ENCODE measurements at regions not wholly inside any gene's neighbourhood (a gene's known extent, or its start where the extent isn't known, plus 50 kb on each side); places are given as distances from the start of the nearest gene placed in this dataset.
A peak's percentile ranks its signal among the peaks of the same experiment; 100 is the strongest.

DNA sequence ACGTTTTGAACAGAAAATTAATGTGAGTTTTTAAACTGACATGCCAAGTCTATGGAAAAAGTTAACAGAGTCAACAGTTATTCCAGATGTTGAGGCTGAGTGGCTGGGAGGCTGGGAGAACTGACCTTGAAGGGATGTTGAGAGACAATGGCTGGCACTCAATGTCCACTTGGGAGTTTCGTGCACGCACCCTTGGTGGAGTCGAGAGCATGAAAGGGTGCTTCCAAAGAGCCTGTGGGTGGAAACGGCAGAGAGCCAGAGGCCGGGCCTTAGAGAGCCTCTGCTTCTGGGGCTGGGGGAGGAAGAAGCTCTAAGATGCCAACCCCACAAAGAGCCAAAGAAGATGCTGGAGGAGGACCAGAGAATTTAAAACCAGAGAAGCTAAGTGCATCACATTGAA lies 63.4 kb upstream of the L3MBTL4 start:
- no peaks in the 10 kb centered on the region for H3K36me3 ChIP-seq (ENCODE audit: control insufficient read depth, low read length)
- H3K27ac ChIP-seq (ENCODE audit: low read depth, low read length), result no peak overlapping the region
- H3K79me2 ChIP-seq (ENCODE audit: control insufficient read depth, low read length), result no peaks in the 10 kb centered on the region
- no peaks in the 10 kb centered on the region for H3K4me1 ChIP-seq (ENCODE audit: control insufficient read depth, low read length)
- no peaks in the 10 kb centered on the region for H3K9me2 ChIP-seq (replicated peaks; ENCODE audit: control insufficient read depth, low read length)
- no peak overlapping the region for H3K4me2 ChIP-seq (ENCODE audit: low read length)
- no peaks in the 10 kb centered on the region for H3K27me3 ChIP-seq (ENCODE audit: control insufficient read depth, low read length)
- no peaks in the 10 kb centered on the region for H4K20me1 ChIP-seq (ENCODE audit: control insufficient read depth, insufficient read depth, low read depth, low read length)
- TF ChIP-seq, protein P1, sequence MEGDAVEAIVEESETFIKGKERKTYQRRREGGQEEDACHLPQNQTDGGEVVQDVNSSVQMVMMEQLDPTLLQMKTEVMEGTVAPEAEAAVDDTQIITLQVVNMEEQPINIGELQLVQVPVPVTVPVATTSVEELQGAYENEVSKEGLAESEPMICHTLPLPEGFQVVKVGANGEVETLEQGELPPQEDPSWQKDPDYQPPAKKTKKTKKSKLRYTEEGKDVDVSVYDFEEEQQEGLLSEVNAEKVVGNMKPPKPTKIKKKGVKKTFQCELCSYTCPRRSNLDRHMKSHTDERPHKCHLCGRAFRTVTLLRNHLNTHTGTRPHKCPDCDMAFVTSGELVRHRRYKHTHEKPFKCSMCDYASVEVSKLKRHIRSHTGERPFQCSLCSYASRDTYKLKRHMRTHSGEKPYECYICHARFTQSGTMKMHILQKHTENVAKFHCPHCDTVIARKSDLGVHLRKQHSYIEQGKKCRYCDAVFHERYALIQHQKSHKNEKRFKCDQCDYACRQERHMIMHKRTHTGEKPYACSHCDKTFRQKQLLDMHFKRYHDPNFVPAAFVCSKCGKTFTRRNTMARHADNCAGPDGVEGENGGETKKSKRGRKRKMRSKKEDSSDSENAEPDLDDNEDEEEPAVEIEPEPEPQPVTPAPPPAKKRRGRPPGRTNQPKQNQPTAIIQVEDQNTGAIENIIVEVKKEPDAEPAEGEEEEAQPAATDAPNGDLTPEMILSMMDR (IDR thresholded peaks at IDR 0.05; ENCODE audit: low read depth, low read length, poor library complexity, severe bottlenecking), result no peak
- TF ChIP-seq EZH2phosphoT487 (IDR thresholded peaks at IDR 0.05; ENCODE audit: borderline replicate concordance, low read length), result no peak
- H3K9me3 ChIP-seq (ENCODE audit: control insufficient read depth, insufficient read depth, low read length), result no peaks in the 10 kb centered on the region; the same call in 1 of the 2 replicates
- H3F3A ChIP-seq (ENCODE audit: control insufficient read depth, insufficient read depth), result no peaks in the 10 kb centered on the region
- H3K4me3 ChIP-seq (ENCODE audit: low read length), result no peak overlapping the region

DNA sequence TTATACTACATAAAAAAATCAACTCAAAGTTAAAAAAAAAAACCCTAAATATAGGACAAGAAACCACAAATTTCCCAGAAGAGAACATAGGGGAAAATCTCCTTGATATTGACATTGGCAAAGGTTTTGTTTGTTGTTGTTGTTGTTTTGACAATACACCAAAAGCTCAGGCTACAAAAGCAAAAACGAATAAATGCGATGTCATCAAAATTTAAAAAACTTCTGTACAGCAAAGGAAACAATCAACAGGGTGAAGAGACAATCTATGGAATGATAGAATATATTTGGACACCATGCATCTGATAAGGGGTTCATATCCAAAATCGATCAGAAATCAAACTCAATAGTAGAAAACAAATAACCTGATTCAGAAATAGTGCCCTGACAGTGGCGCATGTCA lies 65.0 kb upstream of the L3MBTL4 start:
- Histone ChIP-seq H3F3A (ENCODE audit: control insufficient read depth, insufficient read depth) (no peaks in the 10 kb centered on the region), H3K4me3 (ENCODE audit: low read length) (no peak overlapping the region), H3K4me1 (ENCODE audit: control insufficient read depth, low read length) (no peaks in the 10 kb centered on the region), H3K9me3 (ENCODE audit: control insufficient read depth, insufficient read depth, low read length) (no peaks in the 10 kb centered on the region; the same call in 1 of the 2 replicates), H4K20me1 (ENCODE audit: control insufficient read depth, insufficient read depth, low read depth, low read length) (no peaks in the 10 kb centered on the region), H3K36me3 (ENCODE audit: control insufficient read depth, low read length) (no peaks in the 10 kb centered on the region), H3K79me2 (ENCODE audit: control insufficient read depth, low read length) (no peaks in the 10 kb centered on the region), H3K9me2 (replicated peaks; ENCODE audit: control insufficient read depth, low read length) (no peaks in the 10 kb centered on the region), H3K4me2 (ENCODE audit: low read length) (no peak overlapping the region), H3K27me3 (ENCODE audit: control insufficient read depth, low read length) (no peaks in the 10 kb centered on the region), H3K27ac (ENCODE audit: low read depth, low read length) (no peak overlapping the region)
- TF ChIP-seq, protein P1 (IDR thresholded peaks at IDR 0.05; ENCODE audit: low read depth, low read length, poor library complexity, severe bottlenecking), result no peak
- no peak for TF ChIP-seq EZH2phosphoT487 (IDR thresholded peaks at IDR 0.05; ENCODE audit: borderline replicate concordance, low read length)

DNA sequence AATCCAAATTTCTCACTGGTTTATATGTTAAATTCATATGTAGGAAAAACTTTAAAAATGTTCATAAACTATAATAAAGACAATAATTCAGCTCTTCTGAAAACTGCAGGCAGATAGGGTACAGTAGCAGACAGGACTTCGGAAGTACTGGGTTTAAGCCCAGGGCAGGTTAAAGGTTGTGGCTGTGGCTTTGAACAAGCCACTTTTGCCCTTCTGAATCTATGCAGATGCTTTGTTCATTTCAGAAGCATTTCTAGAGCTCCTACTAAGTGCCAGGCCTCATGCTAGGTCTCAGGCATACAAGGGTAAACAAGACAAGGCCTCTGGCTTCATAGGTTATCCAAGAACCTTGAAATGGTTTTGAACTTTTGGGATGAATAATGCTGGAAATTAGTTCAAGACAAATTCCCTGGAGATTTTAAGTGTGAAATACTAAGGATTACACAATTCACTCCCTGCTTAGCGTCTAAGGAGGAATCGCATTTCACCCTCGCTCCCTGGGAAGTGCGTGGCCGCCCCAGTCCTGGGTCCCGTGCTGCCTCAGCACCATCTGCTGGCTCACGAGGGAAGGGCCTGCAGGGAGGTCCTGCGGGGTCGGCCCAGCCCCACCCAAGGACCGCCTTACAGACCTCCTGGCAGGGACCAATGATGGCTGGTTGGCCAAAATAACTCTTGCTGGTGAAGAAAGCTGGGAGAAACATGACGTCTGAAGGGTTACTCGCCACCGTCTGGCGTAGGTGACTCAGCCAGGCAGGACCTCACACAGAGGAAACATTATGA lies 67.7 kb upstream of the L3MBTL4 start:
- no peak for TF ChIP-seq EZH2phosphoT487 (IDR thresholded peaks at IDR 0.05; ENCODE audit: borderline replicate concordance, low read length)
- TF ChIP-seq, protein P1 (IDR thresholded peaks at IDR 0.05; ENCODE audit: low read depth, low read length, poor library complexity, severe bottlenecking), result peak; percentile 29
- no peaks in the 10 kb centered on the region for H3K27me3 ChIP-seq (ENCODE audit: control insufficient read depth, low read length)
- no peaks in the 10 kb centered on the region; the same call in 1 of the 2 replicates for H3K9me3 ChIP-seq (ENCODE audit: control insufficient read depth, insufficient read depth, low read length)
- H3K4me3 ChIP-seq (ENCODE audit: low read length), result no peak overlapping the region
- no peaks in the 10 kb centered on the region for H3K4me1 ChIP-seq (ENCODE audit: control insufficient read depth, low read length)
- H3K36me3 ChIP-seq (ENCODE audit: control insufficient read depth, low read length), result no peaks in the 10 kb centered on the region
- H3K79me2 ChIP-seq (ENCODE audit: control insufficient read depth, low read length), result no peaks in the 10 kb centered on the region
- H3F3A ChIP-seq (ENCODE audit: control insufficient read depth, insufficient read depth), result no peaks in the 10 kb centered on the region
- no peaks in the 10 kb centered on the region for H4K20me1 ChIP-seq (ENCODE audit: control insufficient read depth, insufficient read depth, low read depth, low read length)
- no peak overlapping the region for H3K27ac ChIP-seq (ENCODE audit: low read depth, low read length)
- no peaks in the 10 kb centered on the region for H3K9me2 ChIP-seq (replicated peaks; ENCODE audit: control insufficient read depth, low read length)
- no peak overlapping the region for H3K4me2 ChIP-seq (ENCODE audit: low read length)

All from DOHH2 (cell line).